ENCODE measurements at regions not wholly inside any gene's neighbourhood (a gene's known extent, or its start where the extent isn't known, plus 50 kb on each side); places are given as distances from the start of the nearest gene placed in this dataset.

- no peak for DNase-seq
These were observed 85.6 kb downstream of the SNAPC1 start for GRCh38 chr14:61847861-61848260.

DNA sequence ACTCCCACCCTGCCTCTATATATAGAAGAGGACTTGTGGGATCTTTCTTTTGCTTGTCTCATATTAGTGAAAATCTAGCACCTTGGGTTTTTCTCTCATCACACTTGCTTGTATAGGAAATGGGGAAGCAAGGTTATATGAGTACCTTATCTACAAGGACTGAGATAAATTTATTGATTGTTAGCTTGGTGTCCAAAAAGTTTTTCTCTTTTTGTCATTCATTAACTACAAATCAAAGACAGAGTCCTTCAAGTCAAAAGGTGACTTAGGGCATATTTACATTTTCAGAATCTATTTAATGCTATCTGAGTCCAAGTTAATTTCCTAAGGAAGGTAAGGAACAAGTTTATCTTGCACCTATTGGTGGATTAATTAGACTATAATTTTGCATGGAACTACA is 92.7 kb downstream of the SNAPC1 start:
- DNase-seq: no peak

DNA sequence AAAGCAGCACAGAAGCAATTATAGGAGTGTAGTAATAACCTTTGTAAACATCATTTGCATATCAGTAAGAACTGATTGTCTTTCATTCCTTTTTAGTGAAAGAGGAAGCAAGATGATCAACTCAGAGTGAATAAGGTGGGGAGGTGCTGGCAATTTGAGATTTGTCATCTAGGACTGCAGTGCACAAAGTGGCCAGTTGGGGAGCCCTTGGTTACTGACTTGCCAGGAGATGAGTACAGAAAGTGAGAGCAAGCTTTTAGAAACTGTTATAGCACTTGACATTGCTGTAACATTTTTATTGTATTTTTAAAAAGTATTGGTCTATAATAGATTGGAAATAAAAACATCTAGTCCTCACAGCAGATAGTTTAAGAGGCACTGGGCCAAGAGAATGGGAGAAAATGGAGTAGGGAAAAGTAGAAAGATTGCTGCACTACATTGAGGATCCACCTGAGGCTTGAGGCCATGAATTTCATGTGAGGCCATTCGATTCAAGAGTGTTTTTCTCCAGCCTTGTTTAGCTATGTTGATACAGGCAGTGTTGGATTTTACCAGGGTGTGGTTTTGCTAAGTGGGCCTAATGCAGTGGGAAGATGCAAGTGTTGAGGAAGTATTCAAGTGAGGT is 98.2 kb downstream of the SNAPC1 start:
- DNase-seq: peak; percentile 56 to 58

DNA sequence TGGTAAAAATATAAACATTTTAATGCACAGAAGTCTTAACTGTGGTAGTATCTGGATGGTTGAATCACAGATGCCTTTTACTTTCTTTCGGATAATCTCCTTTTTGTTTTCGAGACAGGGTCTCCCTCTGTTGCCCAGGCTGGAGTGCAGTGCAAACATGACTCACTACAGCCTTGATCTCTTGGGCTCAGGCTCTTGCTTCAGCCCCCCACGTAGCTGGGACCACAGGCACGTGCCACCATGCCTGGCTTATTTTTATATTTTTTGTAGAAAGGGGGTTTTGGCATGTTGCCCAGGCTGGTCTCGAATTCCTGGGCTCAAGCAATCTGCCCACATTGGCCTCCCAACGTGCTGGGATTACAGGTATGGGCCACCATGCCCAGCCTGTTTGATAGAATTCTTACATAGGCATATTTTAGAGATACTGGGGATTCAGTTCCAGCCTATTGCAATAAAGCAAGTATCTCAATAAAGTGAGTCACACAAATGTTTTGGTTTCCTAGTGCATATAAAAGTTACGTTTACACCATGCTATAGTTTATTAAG is 99.2 kb downstream of the SNAPC1 start:
- no peak for DNase-seq

GRCh38 chr14:61864329-61864898 is 102.2 kb downstream of the SNAPC1 start:
- no peak for DNase-seq

GRCh38 chr14:61866932-61867920 is 105.0 kb downstream of the SNAPC1 start:
- peak; percentile 59 to 74 for DNase-seq

DNA sequence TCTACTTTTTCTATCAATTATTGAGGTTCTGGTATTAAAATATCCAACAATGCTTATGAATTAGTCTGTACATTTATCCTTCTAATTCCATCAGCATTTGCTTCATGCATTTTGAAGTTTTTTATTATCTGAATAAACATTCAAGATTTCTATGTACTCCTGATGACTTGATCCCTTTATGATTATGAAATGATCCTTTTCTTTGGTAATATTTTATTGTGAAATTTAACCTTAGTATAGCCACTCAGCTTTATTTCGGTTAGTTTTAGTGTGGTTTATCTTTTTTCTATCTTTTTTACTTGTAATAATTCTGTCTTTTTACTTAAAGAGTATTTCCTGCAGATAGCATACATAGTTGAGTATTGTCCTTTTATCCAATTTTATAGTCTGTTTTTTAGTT is 106.6 kb downstream of the SNAPC1 start:
- peak in 1 of 2 donors; percentile 64 for DNase-seq

DNA sequence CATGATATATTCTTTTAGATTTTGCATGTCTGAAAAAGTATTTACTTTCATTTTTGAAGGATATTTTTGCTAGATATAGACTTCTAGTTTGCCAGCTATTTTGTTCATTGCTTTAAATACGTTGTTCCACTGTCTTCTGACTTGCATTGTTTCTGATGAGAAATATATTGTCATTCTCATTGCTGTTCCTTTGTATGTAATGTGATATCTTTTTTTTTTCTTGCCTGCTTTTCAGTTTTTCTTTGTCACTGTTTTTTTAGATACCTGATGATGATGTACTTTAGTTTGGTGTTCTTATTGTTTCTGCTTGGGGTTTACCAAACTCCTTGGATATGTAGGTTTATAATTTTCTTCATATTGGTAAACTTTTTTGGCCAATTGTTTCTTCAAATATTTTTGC is 107.9 kb downstream of the SNAPC1 start:
- no peak for DNase-seq

DNA sequence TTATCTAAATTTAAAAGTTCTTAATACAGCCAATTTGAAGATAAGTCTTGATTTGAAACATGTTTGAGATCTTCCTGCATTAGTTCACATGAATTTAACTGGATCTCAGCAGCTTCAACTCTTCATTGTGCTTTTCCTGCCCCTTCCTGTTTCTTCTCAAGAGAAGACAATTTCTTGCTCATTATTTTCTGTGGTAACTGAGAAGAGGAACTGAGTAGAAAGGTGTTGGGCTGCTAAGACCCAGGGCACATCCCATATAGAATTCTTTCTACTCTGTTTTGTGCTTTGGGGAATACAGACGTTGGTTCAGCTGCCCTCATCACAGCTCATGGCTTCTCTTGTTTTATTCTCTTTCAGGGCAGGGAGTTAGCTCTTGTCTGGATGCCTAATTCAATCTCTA is 110.2 kb downstream of the SNAPC1 start:
- DNase-seq: peak in 1 of 2 donors; percentile 22

DNA sequence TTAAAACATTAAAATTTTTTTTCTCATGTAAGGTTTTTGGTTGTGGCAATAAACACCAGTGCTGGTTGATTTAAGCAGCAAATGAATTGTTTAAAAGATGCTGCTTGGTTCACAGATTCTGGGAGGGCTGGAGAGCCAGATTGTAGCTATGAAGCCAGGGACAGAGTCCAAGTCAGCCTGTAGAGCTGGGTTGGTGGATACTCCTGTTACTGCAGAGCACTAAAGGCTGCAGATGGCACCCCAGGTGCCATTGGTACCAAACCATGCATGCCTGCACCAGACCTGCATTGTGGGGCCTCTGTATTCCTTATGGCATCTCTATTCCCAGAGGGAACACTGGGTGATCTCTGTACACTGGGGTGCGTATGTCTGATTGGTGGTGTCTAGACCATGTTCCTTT is 113.3 kb downstream of the SNAPC1 start:
- DNase-seq: no peak

GRCh38 chr14:61876362-61877034 is 114.3 kb downstream of the SNAPC1 start:
- DNase-seq: no peak

GRCh38 chr14:61877035-61877390 is 114.8 kb downstream of the SNAPC1 start:
- no peak for DNase-seq

DNA sequence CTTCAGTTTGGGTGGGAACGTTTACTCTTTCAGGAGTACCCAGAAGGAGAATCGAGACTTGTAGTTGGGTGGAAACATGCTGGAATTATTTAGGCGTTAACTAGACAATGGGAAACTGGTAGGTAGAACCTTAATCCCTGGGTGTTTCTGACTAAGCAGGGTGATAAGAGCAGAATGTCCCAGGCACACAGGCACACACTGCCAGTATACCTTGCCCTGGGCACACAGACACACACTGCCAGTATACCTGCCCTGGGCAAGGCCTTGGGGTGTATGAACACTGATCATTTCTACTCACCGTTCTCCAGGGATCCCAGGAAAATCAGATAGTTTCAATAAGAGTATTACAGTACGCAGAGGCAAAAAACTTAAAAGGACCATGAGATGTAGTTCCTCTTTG is 115.5 kb downstream of the SNAPC1 start:
- no peak for DNase-seq

- no peak for DNase-seq
These were observed 116.7 kb downstream of the SNAPC1 start for GRCh38 chr14:61878931-61879330.

- DNase-seq: no peak
These were observed 118.8 kb downstream of the SNAPC1 start for GRCh38 chr14:61881046-61881445.

DNA sequence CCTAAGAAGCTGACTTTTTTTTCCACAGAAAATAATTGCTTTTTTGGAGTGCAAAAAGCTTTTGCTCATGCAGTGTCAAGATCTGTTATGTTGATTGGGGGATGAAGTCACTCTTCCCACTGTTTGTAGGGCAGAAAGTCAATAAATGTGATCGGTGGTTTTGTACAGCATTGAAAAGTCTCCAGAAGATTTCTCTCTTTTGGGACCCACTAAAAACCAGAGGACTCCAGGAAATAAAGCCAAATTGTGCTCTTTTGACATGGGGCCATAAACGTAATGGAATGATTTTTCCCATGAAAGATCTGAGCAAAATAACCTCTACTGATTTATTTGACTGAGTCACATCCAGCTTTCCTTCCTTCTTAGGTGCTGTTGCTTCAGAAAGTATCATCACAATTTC is 122.5 kb downstream of the SNAPC1 start:
- DNase-seq: no peak

GRCh38 chr14:61885203-61885961 is 123.2 kb downstream of the SNAPC1 start:
- no peak for DNase-seq

- no peak for DNase-seq
These were observed 125.4 kb downstream of the SNAPC1 start for GRCh38 chr14:61887628-61888027.

- DNase-seq: peak; percentile 69 to 76
These were observed 127.7 kb downstream of the SNAPC1 start for GRCh38 chr14:61889914-61890351.

DNA sequence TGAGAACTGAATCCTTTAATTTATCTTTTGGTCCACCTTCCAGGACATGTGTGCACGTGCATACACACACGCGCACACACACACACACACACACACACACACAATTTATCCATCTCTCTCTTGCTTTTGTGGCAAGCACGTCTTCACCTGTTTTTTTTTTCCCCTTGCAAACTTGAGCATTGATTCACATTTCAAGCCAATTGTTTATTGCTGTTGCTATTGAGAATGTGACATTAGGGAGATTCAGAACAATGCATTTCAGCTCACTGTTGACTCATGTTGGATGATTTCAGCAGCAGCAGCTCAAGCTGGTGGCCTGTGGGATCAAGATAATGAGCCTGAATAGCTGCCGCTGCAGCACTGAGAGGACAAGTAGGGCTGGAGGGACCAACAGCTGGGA is 128.9 kb downstream of the SNAPC1 start:
- DNase-seq: no peak

DNA sequence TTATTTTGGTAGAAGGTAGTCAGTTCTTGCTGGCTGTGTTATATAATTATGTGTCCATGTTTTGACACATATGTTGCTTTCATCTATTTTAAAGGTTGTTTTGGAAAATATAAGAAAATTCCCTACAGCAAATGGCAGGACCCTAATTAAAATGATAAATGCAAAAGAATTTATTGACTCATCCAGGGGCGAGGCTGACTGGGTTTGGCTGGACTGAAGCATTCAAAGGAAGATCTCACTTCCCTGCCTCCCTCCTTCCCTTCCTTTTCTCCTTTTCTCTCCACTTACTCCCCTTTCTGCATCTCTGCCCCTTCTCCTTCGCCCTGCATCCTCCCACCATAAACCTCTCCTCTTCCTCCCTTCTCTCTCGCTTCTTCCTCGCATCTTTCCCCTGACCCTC is 129.6 kb downstream of the SNAPC1 start:
- no peak for DNase-seq

GRCh38 chr14:61893371-61893940 is 131.2 kb downstream of the SNAPC1 start:
- no peak for DNase-seq
